ENCODE measurements at regions not wholly inside any gene's neighbourhood (a gene's known extent, or its start where the extent isn't known, plus 50 kb on each side); places are given as distances from the start of the nearest gene placed in this dataset.

DNA sequence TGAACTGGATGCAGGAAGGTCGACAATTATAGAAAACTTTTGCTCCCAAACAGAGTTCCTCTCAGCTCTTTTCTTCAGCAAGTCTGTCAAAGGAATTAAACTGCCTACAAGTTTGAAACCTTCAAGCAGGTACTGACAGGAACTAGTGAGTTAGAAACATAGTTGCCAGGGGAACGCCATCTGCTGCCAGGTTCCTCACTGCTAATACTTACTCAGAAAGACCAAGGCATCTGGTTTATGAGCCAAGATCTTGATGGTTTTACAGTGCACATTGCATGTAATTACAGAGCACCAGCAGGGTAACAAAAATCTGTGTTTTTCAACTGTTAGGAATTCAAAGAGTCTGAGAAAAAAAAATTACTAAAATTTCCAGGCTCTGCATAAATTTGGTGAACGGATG lies 300.0 kb upstream of the NRG3 start:
- no peaks in the 10 kb centered on the region for H3K4me1 ChIP-seq (replicated peaks in 1 of 4; ENCODE audit: control insufficient read depth in 3 of 4, insufficient read depth in 4 of 4, low read length in 3 of 4)
- H4K91ac ChIP-seq (replicated peaks; ENCODE audit: insufficient read length, low read length), result no peak overlapping the region
- H2BK20ac ChIP-seq (ENCODE audit: low read length), result no peak overlapping the region
- no peak overlapping the region for H4K8ac ChIP-seq (ENCODE audit: extremely low read depth, insufficient read depth, low read length)
- no peak overlapping the region for H2AFZ ChIP-seq (ENCODE audit: low read length)
- no peaks in the 10 kb centered on the region for H3K79me2 ChIP-seq (ENCODE audit: control insufficient read depth in 1 of 2, insufficient read depth in 2 of 2, low read length in 2 of 2)
- H2BK12ac ChIP-seq (ENCODE audit: low read depth, low read length), result no peak overlapping the region
- no peak overlapping the region for H2BK5ac ChIP-seq (ENCODE audit: low read depth, low read length)
- peak; percentile 24 for FAIRE-seq
- no peaks in the 10 kb centered on the region for H3K36me3 ChIP-seq (ENCODE audit: control insufficient read depth in 2 of 4, insufficient read depth in 4 of 4, low read length in 3 of 4)
- no peaks in the 10 kb centered on the region for H4K20me1 ChIP-seq (replicated peaks in 1 of 2; ENCODE audit: control insufficient read depth in 1 of 2, insufficient read depth in 2 of 2, low read length in 2 of 2)
- H3K4ac ChIP-seq (replicated peaks; ENCODE audit: insufficient read length, low read depth, low read length), result no peak overlapping the region
- POLR2A ChIA-PET (ENCODE audit: partially characterized antibody), result no interaction called here
- no peak overlapping the region for H3K14ac ChIP-seq (ENCODE audit: insufficient read length)
- no peak overlapping the region for H3K4me2 ChIP-seq (ENCODE audit: insufficient read depth in 1 of 2, low read depth in 2 of 2, low read length in 2 of 2)
- no peaks in the 10 kb centered on the region for H3K27me3 ChIP-seq (replicated peaks in 1 of 4; ENCODE audit: control insufficient read depth in 3 of 4, extremely low read depth in 1 of 4, insufficient read depth in 3 of 4, low read length in 3 of 4)
- TF ChIP-seq POU5F1 (IDR thresholded peaks at IDR 0.05; ENCODE audit: low read depth, low read length) (no peak), POLR2A (IDR thresholded peaks at IDR 0.05; ENCODE audit: control extremely low read depth in 1 of 2, low read depth in 2 of 2, low read length in 2 of 2) (no peak)
- CTCF ChIA-PET (ENCODE audit: partially characterized antibody), result interaction anchor here (1.4 kb wide), 1 partner anchor 245 kb away, joined by 4 read pairs; no protein-coding TSS in a partner anchor
- H3K9me3 ChIP-seq (ENCODE audit: insufficient read depth in 2 of 2, low read depth in 1 of 2, low read length in 1 of 2), result no peaks in the 10 kb centered on the region; a peak in 1 of 4 replicates
- no peak overlapping the region for H3K4me3 ChIP-seq (ENCODE audit: extremely low read depth in 1 of 4, insufficient read depth in 2 of 4, low read depth in 3 of 4, low read length in 4 of 4)
- no peak overlapping the region for H3K27ac ChIP-seq (ENCODE audit: low read depth, low read length)
- DNase-seq (ENCODE audit: low read depth in 1 of 2, low spot score in 2 of 2), result no peak
- no peak overlapping the region for H3K18ac ChIP-seq (ENCODE audit: extremely low read depth, low read length)
- H2AK5ac ChIP-seq (ENCODE audit: low read depth, low read length), result no peak overlapping the region
- H2BK120ac ChIP-seq (replicated peaks; ENCODE audit: low read depth, low read length), result no peak overlapping the region
- H3K23me2 ChIP-seq (ENCODE audit: low read depth, low read length), result no peaks in the 10 kb centered on the region
- H2BK15ac ChIP-seq (ENCODE audit: low read length), result no peak overlapping the region
- WGBS, 2 experiments (ENCODE audit: extremely low coverage in 1 of 2, insufficient coverage in 1 of 2, insufficient read length in 1 of 2, insufficient replicate concordance in 2 of 2, low coverage in 1 of 2, low lambda C conversion rate in 2 of 2, missing lambda C conversion rate in 1 of 2), result 80% methylated on average over 3 of the region's 3 CpGs; no CpG with 5 or more reads in 1 of the 2 experiments
- no peak overlapping the region for H3K23ac ChIP-seq (ENCODE audit: insufficient read length)
- H3K56ac ChIP-seq (replicated peaks; ENCODE audit: insufficient read length, low read depth, low read length), result no peak overlapping the region
- H3K9ac ChIP-seq (replicated peaks in 1 of 4; ENCODE audit: extremely low read depth in 1 of 4, low read depth in 3 of 4, low read length in 3 of 4), result no peak overlapping the region
- H3K79me1 ChIP-seq (ENCODE audit: low read depth, low read length), result no peaks in the 10 kb centered on the region
- H4K5ac ChIP-seq (ENCODE audit: insufficient read length, low read depth, low read length), result no peak overlapping the region
